GM12875 (cell line): ENCODE measurements at regions not wholly inside any gene's neighbourhood (a gene's known extent, or its start where the extent isn't known, plus 50 kb on each side); places are given as distances from the start of the nearest gene placed in this dataset.

ENCODE experiments used
- H3K4me3 ChIP-seq: one replicate; pipeline ENCODE4 v1.5.1; 2011; ENCODE audit warnings: low read depth, low read length, control low read depth
- TF ChIP-seq, protein P1 (sequence below): IDR thresholded peaks from 2 replicates; pipeline ENCODE4 v1.5.1; 2011; ENCODE audit warnings: low read depth, mild to moderate bottlenecking, control low read depth, inconsistent platforms, low read length, moderate library complexity, borderline replicate concordance; ENCODE audit not compliant: insufficient read depth

DNA sequence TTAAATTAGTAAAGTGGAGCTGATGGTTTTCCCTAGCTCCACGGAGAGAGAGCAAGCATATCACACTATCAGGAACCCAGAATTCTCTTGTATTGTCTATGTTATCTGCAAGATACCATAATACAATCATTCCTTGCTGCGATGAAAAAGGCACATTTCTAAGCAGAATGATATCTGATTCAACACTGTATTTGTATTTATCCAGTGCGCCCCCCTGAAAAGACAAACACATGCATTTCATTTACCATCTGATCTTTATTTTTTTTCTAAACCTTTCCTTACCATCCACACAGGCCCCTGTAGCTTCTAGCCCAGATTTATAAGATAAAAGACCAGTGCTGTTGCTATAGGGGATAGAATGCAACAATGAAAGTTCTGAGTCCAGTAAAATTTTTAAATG lies 420.6 kb downstream of the TDRD15 start:
- TF ChIP-seq, protein P1, sequence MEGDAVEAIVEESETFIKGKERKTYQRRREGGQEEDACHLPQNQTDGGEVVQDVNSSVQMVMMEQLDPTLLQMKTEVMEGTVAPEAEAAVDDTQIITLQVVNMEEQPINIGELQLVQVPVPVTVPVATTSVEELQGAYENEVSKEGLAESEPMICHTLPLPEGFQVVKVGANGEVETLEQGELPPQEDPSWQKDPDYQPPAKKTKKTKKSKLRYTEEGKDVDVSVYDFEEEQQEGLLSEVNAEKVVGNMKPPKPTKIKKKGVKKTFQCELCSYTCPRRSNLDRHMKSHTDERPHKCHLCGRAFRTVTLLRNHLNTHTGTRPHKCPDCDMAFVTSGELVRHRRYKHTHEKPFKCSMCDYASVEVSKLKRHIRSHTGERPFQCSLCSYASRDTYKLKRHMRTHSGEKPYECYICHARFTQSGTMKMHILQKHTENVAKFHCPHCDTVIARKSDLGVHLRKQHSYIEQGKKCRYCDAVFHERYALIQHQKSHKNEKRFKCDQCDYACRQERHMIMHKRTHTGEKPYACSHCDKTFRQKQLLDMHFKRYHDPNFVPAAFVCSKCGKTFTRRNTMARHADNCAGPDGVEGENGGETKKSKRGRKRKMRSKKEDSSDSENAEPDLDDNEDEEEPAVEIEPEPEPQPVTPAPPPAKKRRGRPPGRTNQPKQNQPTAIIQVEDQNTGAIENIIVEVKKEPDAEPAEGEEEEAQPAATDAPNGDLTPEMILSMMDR: no peak
- no peak overlapping the region for H3K4me3 ChIP-seq

DNA sequence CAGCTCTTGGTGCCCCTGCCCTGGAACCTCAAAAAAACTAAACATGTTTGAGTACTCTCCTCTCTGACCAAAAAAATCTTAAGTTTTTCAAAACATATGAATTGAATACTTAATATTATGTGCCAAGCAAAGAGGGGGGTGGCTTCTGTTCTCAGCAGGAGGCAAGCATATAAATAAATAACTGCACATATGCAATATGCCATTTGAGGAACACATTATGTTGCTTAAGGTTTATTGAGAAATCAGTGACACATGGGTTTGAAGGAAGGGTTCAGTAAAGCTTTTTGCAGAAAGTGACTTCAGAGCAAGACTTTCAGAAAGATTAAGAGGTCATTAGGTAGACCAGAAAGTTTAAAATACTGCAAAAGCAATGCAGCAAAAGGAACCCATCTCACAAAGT lies 429.2 kb downstream of the TDRD15 start:
- H3K4me3 ChIP-seq: no peak overlapping the region

GRCh38 chr2:21559351-21559750 lies 435.6 kb downstream of the TDRD15 start:
- TF ChIP-seq, protein P1: no peak
- no peak overlapping the region for H3K4me3 ChIP-seq

More for the DNA sequence above, 429.2 kb downstream of the TDRD15 start:
- TF ChIP-seq, protein P1: no peak

- TF ChIP-seq, protein P1: no peak
- no peak overlapping the region for H3K4me3 ChIP-seq
These were observed 438.2 kb downstream of the TDRD15 start for GRCh38 chr2:21561965-21562364.

- TF ChIP-seq, protein P1: no peak
- H3K4me3 ChIP-seq: no peak overlapping the region
These were observed 443.6 kb downstream of the TDRD15 start for GRCh38 chr2:21567395-21567794.

- no peak overlapping the region for H3K4me3 ChIP-seq
- TF ChIP-seq, protein P1: no peak
These were observed 447.9 kb downstream of the TDRD15 start for GRCh38 chr2:21571686-21572085.

DNA sequence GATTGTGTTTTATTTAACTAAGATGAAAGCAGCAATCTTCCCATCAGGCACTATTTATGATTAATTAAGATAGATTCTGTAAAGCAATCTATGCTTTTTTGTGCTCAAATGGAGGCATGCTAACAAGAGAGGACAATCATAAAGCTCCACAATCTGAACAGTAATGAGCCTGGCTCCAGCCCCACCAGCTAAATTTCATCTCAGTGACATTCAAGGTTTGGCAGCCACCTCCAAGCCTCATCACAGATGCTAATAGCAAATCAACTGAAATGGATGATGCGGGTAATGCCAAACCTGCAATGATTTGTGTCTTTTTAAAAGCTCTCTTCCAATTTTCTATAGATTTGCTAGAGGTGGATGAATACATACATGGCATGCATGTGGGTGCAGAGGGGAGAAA lies 456.6 kb downstream of the TDRD15 start:
- no peak overlapping the region for H3K4me3 ChIP-seq
- TF ChIP-seq, protein P1: no peak
